ENCODE measurements at regions not wholly inside any gene's neighbourhood (a gene's known extent, or its start where the extent isn't known, plus 50 kb on each side); places are given as distances from the start of the nearest gene placed in this dataset.
"Not testable (repeated sequence)": the region's sequence is repeated elsewhere in the genome, so short reads cannot be mapped to it uniquely, and the experiment has no call there.

- no peak for DNase-seq
These were observed 159.7 kb upstream of the PRICKLE1 start for GRCh38 chr12:42749239-42749638.

GRCh38 chr12:42744539-42745182 is 155.1 kb upstream of the PRICKLE1 start:
- no peak for DNase-seq

GRCh38 chr12:42742716-42743115 is 153.2 kb upstream of the PRICKLE1 start:
- no peak for DNase-seq

GRCh38 chr12:42741771-42742510 is 152.4 kb upstream of the PRICKLE1 start:
- DNase-seq: no peak

- no peak for DNase-seq
These were observed 151.5 kb upstream of the PRICKLE1 start for GRCh38 chr12:42741091-42741490.

- DNase-seq: no peak
These were observed 147.9 kb upstream of the PRICKLE1 start for GRCh38 chr12:42737398-42737797.

GRCh38 chr12:42735861-42736361 is 146.4 kb upstream of the PRICKLE1 start:
- no peak for DNase-seq

- no peak for DNase-seq
These were observed 144.4 kb upstream of the PRICKLE1 start for GRCh38 chr12:42733911-42734310.

- no peak for DNase-seq
These were observed 143.4 kb upstream of the PRICKLE1 start for GRCh38 chr12:42732908-42733411.

GRCh38 chr12:42730291-42730690 is 140.7 kb upstream of the PRICKLE1 start:
- no peak for DNase-seq

GRCh38 chr12:42729535-42729900 is 140.0 kb upstream of the PRICKLE1 start:
- no peak for DNase-seq

- DNase-seq: no peak
These were observed 139.4 kb upstream of the PRICKLE1 start for GRCh38 chr12:42728770-42729534.

- DNase-seq: no peak
These were observed 138.7 kb upstream of the PRICKLE1 start for GRCh38 chr12:42728287-42728686.

- DNase-seq: no peak
These were observed 136.3 kb upstream of the PRICKLE1 start for GRCh38 chr12:42725809-42726208.

- no peak for DNase-seq
These were observed 126.9 kb upstream of the PRICKLE1 start for GRCh38 chr12:42716491-42716891.

GRCh38 chr12:42713566-42713965 is 124.0 kb upstream of the PRICKLE1 start:
- DNase-seq: not testable (repeated sequence)

GRCh38 chr12:42708374-42708773 is 118.8 kb upstream of the PRICKLE1 start:
- not testable (repeated sequence) for DNase-seq

GRCh38 chr12:42707312-42708226 is 118.0 kb upstream of the PRICKLE1 start:
- DNase-seq: no peak

GRCh38 chr12:42706321-42706720 is 116.8 kb upstream of the PRICKLE1 start:
- no peak for DNase-seq

GRCh38 chr12:42705863-42706262 is 116.3 kb upstream of the PRICKLE1 start:
- DNase-seq: no peak

- DNase-seq: no peak
These were observed 115.4 kb upstream of the PRICKLE1 start for GRCh38 chr12:42704810-42705401.

- DNase-seq: no peak
These were observed 114.8 kb upstream of the PRICKLE1 start for GRCh38 chr12:42704340-42704739.

All from NCI-H1930 (cell line).